ENCODE measurements at regions not wholly inside any gene's neighbourhood (a gene's known extent, or its start where the extent isn't known, plus 50 kb on each side); places are given as distances from the start of the nearest gene placed in this dataset.
"Not testable (repeated sequence)": the region's sequence is repeated elsewhere in the genome, so short reads cannot be mapped to it uniquely, and the experiment has no call there.

DNA sequence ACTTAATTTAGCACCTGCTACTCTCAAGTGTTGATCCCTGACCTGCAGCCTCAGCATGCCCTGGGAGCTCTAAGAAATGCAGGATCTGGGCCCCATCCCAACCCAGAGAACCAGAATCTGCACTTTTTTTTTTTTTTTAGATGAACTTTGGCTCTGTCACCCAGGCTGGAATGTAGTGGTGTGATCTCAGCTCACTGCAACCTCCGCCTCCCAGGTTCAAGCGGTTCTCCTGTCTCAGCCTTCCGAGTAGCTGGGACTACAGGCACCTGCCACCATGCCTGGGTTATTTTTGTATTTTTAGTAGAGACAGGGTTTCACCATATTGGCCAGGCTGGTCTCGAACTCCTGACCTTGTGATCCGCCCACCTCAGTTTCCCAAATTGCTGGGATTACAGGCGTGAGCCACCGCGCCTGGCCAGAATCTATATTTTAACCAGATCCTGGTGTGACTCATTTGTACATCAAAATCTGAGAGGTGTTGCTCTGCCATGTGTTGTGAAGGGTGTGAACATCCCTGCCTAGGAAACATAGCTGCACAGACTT is 92.4 kb upstream of the SH3BP4 start:
- TF ChIP-seq, protein P1, sequence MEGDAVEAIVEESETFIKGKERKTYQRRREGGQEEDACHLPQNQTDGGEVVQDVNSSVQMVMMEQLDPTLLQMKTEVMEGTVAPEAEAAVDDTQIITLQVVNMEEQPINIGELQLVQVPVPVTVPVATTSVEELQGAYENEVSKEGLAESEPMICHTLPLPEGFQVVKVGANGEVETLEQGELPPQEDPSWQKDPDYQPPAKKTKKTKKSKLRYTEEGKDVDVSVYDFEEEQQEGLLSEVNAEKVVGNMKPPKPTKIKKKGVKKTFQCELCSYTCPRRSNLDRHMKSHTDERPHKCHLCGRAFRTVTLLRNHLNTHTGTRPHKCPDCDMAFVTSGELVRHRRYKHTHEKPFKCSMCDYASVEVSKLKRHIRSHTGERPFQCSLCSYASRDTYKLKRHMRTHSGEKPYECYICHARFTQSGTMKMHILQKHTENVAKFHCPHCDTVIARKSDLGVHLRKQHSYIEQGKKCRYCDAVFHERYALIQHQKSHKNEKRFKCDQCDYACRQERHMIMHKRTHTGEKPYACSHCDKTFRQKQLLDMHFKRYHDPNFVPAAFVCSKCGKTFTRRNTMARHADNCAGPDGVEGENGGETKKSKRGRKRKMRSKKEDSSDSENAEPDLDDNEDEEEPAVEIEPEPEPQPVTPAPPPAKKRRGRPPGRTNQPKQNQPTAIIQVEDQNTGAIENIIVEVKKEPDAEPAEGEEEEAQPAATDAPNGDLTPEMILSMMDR (IDR thresholded peaks at IDR 0.05) = not testable (repeated sequence)
- TF ChIP-seq POLR2A (IDR thresholded peaks at IDR 0.05; ENCODE audit: low read depth); EP300 (IDR thresholded peaks at IDR 0.05); POLR2AphosphoS5 (IDR thresholded peaks at IDR 0.05): not testable (repeated sequence)

Data from esophagus muscularis mucosa (tissue), 4 donors.